GM18951 (cell line): ENCODE measurements at regions not wholly inside any gene's neighbourhood (a gene's known extent, or its start where the extent isn't known, plus 50 kb on each side); places are given as distances from the start of the nearest gene placed in this dataset.

Experiments used
- POLR2A ChIP-seq: IDR thresholded peaks from 4 replicates; pipeline ENCODE4 v1.6.1; 2011; ENCODE audit warnings: mild to moderate bottlenecking; ENCODE audit not compliant: insufficient read length, insufficient read depth; ENCODE audit errors: extremely low read depth
- in situ Hi-C: fragments of 300-500 bp; cut with MboI; formaldehyde crosslinking; loops from one replicate; pipeline ENCODE4 v1.12.0; 2022; ENCODE audit warnings: low sequenced_read_pairs, mixed read lengths, inconsistent platforms; ENCODE audit not compliant: unreplicated experiment

- no peak for TF ChIP-seq POLR2A
- in situ Hi-C loops, result no loop called here
Measured at GRCh38 chr1:239587574-239588369, 201.4 kb downstream of the CHRM3 start.

GRCh38 chr1:239590556-239590955 is 204.2 kb downstream of the CHRM3 start:
- TF ChIP-seq POLR2A, result no peak
- in situ Hi-C loops, result no loop called here

- in situ Hi-C loops, result no loop called here
- no peak for TF ChIP-seq POLR2A
Measured at GRCh38 chr1:239593527-239593926, 207.2 kb downstream of the CHRM3 start.

GRCh38 chr1:239600588-239600987 is 214.2 kb downstream of the CHRM3 start:
- TF ChIP-seq POLR2A, result no peak
- in situ Hi-C loops, result no loop called here

- in situ Hi-C loops, result no loop called here
- TF ChIP-seq POLR2A, result no peak
Measured at GRCh38 chr1:239601108-239601507, 214.7 kb downstream of the CHRM3 start.

- in situ Hi-C loops, result no loop called here
- no peak for TF ChIP-seq POLR2A
Measured at GRCh38 chr1:239603530-239603929, 217.2 kb downstream of the CHRM3 start.

GRCh38 chr1:239606850-239607400 is 220.6 kb downstream of the CHRM3 start:
- no peak for TF ChIP-seq POLR2A

GRCh38 chr1:239608469-239608868 is 222.1 kb downstream of the CHRM3 start:
- in situ Hi-C loops, result no loop called here
- no peak for TF ChIP-seq POLR2A

More at GRCh38 chr1:239606850-239607400, 220.6 kb downstream of the CHRM3 start:
- in situ Hi-C loops, result no loop called here

- in situ Hi-C loops, result no loop called here
- no peak for TF ChIP-seq POLR2A
Measured at GRCh38 chr1:239612379-239612778, 226.0 kb downstream of the CHRM3 start.

GRCh38 chr1:239616673-239617072 is 230.3 kb downstream of the CHRM3 start:
- no peak for TF ChIP-seq POLR2A
- in situ Hi-C loops, result no loop called here

- no peak for TF ChIP-seq POLR2A
- in situ Hi-C loops, result no loop called here
Measured at GRCh38 chr1:239617259-239617658, 230.9 kb downstream of the CHRM3 start.

GRCh38 chr1:239617731-239618130 is 231.4 kb downstream of the CHRM3 start:
- TF ChIP-seq POLR2A, result no peak
- in situ Hi-C loops, result no loop called here

- in situ Hi-C loops, result no loop called here
- TF ChIP-seq POLR2A, result no peak
Measured at GRCh38 chr1:239619190-239619589, 232.8 kb downstream of the CHRM3 start.

- in situ Hi-C loops, result no loop called here
- TF ChIP-seq POLR2A, result no peak
Measured at GRCh38 chr1:239630767-239631166, 244.4 kb downstream of the CHRM3 start.
